HL-60 (cell line): ENCODE measurements at regions not wholly inside any gene's neighbourhood (a gene's known extent, or its start where the extent isn't known, plus 50 kb on each side); places are given as distances from the start of the nearest gene placed in this dataset.

Source experiments
- POLR2AphosphoS5 ChIP-seq: IDR thresholded peaks from 2 replicates; pipeline ENCODE4 v1.6.1; 2012; ENCODE audit warnings: low read depth
- TF ChIP-seq, protein P1 (sequence below): IDR thresholded peaks from one replicate; pipeline ENCODE4 v1.5.1; 2011; ENCODE audit warnings: low read length, control low read depth, inconsistent platforms; ENCODE audit not compliant: insufficient read depth
- TF ChIP-seq, protein P2 (sequence below): IDR thresholded peaks from 2 replicates; pipeline ENCODE4 v1.6.1; 2012; ENCODE audit warnings: low read depth; ENCODE audit not compliant: insufficient replicate concordance

DNA sequence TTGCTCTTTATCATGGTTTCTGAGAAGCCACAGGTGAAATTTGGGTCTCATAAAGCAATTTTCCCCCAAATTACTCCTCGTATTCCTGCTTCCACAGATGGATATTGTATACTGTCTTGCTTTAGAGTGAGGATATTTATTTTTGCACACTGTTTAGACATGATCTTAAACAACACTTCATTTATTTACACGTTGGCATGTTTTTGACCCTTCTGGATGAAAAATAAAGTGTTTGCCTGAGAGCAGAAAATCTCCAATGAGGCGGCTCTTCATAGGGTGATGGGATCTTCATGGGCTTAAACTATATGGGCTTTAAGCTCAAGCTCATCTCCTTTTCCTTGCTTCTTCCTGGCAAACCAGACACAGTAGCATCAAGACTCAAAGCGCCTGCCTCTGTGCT, 148.4 kb downstream of the MACROH2A1 start:
- TF ChIP-seq, protein P1, sequence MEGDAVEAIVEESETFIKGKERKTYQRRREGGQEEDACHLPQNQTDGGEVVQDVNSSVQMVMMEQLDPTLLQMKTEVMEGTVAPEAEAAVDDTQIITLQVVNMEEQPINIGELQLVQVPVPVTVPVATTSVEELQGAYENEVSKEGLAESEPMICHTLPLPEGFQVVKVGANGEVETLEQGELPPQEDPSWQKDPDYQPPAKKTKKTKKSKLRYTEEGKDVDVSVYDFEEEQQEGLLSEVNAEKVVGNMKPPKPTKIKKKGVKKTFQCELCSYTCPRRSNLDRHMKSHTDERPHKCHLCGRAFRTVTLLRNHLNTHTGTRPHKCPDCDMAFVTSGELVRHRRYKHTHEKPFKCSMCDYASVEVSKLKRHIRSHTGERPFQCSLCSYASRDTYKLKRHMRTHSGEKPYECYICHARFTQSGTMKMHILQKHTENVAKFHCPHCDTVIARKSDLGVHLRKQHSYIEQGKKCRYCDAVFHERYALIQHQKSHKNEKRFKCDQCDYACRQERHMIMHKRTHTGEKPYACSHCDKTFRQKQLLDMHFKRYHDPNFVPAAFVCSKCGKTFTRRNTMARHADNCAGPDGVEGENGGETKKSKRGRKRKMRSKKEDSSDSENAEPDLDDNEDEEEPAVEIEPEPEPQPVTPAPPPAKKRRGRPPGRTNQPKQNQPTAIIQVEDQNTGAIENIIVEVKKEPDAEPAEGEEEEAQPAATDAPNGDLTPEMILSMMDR, result no peak
- TF ChIP-seq POLR2AphosphoS5, result no peak
- TF ChIP-seq, protein P2, sequence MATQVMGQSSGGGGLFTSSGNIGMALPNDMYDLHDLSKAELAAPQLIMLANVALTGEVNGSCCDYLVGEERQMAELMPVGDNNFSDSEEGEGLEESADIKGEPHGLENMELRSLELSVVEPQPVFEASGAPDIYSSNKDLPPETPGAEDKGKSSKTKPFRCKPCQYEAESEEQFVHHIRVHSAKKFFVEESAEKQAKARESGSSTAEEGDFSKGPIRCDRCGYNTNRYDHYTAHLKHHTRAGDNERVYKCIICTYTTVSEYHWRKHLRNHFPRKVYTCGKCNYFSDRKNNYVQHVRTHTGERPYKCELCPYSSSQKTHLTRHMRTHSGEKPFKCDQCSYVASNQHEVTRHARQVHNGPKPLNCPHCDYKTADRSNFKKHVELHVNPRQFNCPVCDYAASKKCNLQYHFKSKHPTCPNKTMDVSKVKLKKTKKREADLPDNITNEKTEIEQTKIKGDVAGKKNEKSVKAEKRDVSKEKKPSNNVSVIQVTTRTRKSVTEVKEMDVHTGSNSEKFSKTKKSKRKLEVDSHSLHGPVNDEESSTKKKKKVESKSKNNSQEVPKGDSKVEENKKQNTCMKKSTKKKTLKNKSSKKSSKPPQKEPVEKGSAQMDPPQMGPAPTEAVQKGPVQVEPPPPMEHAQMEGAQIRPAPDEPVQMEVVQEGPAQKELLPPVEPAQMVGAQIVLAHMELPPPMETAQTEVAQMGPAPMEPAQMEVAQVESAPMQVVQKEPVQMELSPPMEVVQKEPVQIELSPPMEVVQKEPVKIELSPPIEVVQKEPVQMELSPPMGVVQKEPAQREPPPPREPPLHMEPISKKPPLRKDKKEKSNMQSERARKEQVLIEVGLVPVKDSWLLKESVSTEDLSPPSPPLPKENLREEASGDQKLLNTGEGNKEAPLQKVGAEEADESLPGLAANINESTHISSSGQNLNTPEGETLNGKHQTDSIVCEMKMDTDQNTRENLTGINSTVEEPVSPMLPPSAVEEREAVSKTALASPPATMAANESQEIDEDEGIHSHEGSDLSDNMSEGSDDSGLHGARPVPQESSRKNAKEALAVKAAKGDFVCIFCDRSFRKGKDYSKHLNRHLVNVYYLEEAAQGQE, result no peak
